ENCODE measurements at regions not wholly inside any gene's neighbourhood (a gene's known extent, or its start where the extent isn't known, plus 50 kb on each side); places are given as distances from the start of the nearest gene placed in this dataset.

DNA sequence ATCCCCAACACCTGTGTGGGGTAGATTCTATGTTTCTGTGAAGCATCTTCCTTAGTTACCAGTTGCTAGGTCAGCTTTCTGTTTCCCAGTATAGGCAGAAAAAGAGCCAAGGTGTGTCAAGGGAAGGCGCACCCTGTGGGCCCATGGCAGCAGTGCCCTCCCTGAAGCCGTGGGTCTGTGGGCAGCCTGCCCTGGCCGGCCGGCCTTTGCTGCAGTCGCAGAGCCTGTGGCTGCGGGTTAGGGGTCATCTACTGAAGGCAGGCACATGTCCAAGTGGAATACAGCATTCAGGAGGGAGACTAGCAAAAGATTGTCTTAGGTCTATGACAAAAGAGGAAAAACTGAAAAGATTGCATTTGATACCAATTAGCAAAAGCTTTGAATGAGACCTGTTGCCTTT lies 214.0 kb downstream of the IRS2 start:
- no peak for DNase-seq (ENCODE audit: low read depth, low spot score)
- Mint-ChIP-seq H3K4me3 (no peak overlapping the region), H3K27ac (ENCODE audit: unreplicated experiment) (no peak overlapping the region), H3K36me3 (ENCODE audit: low read depth) (no peaks in the 10 kb centered on the region), H3K27me3 (ENCODE audit: low read depth) (no peaks in the 10 kb centered on the region), H3K4me1 (no peaks in the 10 kb centered on the region), H3K9me3 (no peaks in the 10 kb centered on the region)
- TF ChIP-seq, protein P1, sequence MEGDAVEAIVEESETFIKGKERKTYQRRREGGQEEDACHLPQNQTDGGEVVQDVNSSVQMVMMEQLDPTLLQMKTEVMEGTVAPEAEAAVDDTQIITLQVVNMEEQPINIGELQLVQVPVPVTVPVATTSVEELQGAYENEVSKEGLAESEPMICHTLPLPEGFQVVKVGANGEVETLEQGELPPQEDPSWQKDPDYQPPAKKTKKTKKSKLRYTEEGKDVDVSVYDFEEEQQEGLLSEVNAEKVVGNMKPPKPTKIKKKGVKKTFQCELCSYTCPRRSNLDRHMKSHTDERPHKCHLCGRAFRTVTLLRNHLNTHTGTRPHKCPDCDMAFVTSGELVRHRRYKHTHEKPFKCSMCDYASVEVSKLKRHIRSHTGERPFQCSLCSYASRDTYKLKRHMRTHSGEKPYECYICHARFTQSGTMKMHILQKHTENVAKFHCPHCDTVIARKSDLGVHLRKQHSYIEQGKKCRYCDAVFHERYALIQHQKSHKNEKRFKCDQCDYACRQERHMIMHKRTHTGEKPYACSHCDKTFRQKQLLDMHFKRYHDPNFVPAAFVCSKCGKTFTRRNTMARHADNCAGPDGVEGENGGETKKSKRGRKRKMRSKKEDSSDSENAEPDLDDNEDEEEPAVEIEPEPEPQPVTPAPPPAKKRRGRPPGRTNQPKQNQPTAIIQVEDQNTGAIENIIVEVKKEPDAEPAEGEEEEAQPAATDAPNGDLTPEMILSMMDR (conservative IDR thresholded peaks at IDR 0.05), result no peak

DNA sequence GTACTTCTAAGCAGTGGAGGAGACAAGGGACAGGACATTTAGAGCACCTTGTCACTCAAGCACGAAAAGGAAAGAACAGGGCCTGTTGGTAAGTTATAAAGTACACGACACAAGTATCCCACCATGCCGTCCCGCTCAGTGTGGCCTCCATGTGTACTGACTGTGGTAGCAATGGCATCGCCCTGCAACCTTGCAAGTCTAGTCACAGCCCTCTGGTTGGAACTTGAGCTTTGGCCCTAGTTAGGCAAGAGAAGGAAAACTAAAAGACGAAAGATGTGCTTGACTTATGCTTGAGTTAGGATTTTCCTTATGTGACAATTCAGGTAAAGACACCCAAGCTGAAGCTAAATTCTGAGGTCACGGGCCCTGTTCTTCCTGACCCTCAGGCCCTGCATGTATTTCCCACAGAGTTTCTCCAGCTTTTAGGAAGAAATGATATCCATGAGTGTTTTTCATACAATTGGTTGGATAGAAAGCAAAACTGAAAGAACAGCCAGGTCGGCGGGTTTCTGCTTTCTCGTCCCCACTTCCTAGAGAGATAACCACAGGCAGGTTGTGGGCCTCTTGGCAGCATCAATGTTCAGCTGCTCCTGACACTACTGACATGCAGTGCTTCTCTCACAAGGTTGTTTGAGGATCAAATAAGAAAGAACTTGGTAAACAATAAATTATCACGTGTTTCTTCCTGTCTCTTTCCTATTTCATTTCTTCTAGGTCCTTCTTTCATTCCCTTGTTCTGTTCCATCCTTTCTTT lies 216.2 kb downstream of the IRS2 start:
- DNase-seq (ENCODE audit: low read depth, low spot score), result no peak
- Mint-ChIP-seq H3K27ac (ENCODE audit: unreplicated experiment) (no peak overlapping the region), H3K9me3 (no peaks in the 10 kb centered on the region), H3K4me1 (no peaks in the 10 kb centered on the region), H3K27me3 (ENCODE audit: low read depth) (no peaks in the 10 kb centered on the region), H3K4me3 (no peak overlapping the region), H3K36me3 (ENCODE audit: low read depth) (no peaks in the 10 kb centered on the region)
- TF ChIP-seq, protein P1 (conservative IDR thresholded peaks at IDR 0.05), result no peak

DNA sequence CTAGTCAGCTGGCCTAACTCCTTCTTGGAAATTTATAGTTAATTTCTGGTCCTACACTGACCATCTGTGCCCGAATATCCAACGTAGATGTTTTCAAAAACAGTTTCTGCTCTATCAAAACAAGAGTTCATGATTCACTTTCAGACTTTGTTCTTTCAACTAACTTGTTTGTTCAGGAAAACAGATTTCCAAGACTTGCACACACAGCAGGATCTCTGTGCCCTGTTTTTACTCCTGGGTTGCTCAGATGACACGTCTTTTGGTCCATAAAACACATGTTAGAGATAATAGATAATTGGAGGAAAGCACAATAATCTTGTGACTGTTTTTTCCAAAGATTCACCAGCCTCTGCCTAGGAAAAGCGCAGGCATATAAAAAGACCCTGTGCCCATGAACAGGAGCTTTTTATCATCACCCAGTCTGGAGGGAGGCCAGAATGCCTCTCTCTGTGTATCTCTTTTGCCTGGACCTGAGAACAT lies 218.0 kb downstream of the IRS2 start:
- Mint-ChIP-seq H3K27ac (ENCODE audit: unreplicated experiment) (no peak overlapping the region), H3K27me3 (ENCODE audit: low read depth) (no peaks in the 10 kb centered on the region), H3K9me3 (no peaks in the 10 kb centered on the region), H3K4me1 (no peaks in the 10 kb centered on the region), H3K4me3 (no peak overlapping the region), H3K36me3 (ENCODE audit: low read depth) (no peaks in the 10 kb centered on the region)
- no peak for DNase-seq (ENCODE audit: low read depth, low spot score)
- TF ChIP-seq, protein P1 (conservative IDR thresholded peaks at IDR 0.05), result no peak

DNA sequence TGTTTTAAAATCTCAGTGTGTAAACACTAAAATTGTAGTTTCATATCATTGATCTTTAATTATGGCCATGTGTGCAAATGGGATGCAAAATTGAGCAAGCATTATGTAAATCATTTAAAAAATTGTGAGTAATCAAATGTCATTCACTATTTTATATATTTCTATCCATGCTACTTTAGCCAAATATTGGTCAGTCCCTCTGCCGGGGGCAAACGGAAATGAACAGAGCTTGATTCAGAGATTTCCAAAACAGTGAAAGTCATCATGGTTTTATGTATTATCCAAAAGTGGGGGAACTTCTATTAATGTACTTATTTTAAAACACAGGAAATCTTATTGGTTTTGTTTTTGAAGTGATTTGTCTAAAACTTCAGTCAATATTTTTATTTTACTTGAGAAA lies 219.1 kb downstream of the IRS2 start:
- Mint-ChIP-seq H3K27me3 (ENCODE audit: low read depth) (no peaks in the 10 kb centered on the region), H3K4me1 (no peaks in the 10 kb centered on the region), H3K4me3 (no peak overlapping the region), H3K9me3 (no peaks in the 10 kb centered on the region), H3K36me3 (ENCODE audit: low read depth) (no peaks in the 10 kb centered on the region), H3K27ac (ENCODE audit: unreplicated experiment) (no peak overlapping the region)
- TF ChIP-seq, protein P1 (conservative IDR thresholded peaks at IDR 0.05), result no peak
- no peak for DNase-seq (ENCODE audit: low read depth, low spot score)

DNA sequence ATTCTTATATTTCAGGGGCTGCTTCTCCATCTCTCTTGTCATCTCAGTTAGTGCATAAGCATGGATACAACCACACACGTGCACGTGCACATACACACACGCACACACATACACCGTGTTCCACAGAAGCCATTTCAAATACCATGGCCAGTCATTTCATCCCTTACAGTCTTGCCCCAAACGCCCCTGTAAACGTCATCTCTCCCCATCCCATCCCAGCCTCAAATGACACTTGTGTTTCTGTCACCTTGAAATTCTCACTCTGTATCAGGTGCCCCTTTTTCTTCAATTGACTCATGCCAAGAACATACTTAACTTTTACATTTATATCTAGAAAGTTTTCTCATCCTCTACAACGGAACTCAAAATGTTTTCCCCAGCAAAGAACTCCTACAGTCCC lies 220.5 kb downstream of the IRS2 start:
- no peaks in the 10 kb centered on the region for H3K4me1 Mint-ChIP-seq
- TF ChIP-seq, protein P1 (conservative IDR thresholded peaks at IDR 0.05), result no peak
- H3K36me3 Mint-ChIP-seq (ENCODE audit: low read depth), result no peaks in the 10 kb centered on the region
- no peaks in the 10 kb centered on the region for H3K9me3 Mint-ChIP-seq
- H3K4me3 Mint-ChIP-seq, result no peak overlapping the region
- no peak overlapping the region for H3K27ac Mint-ChIP-seq (ENCODE audit: unreplicated experiment)
- DNase-seq (ENCODE audit: low read depth, low spot score), result no peak
- no peaks in the 10 kb centered on the region for H3K27me3 Mint-ChIP-seq (ENCODE audit: low read depth)

All from neural crest cell (in vitro differentiated cells).